Colon (tissue), 2 donors: ENCODE measurements at regions not wholly inside any gene's neighbourhood (a gene's known extent, or its start where the extent isn't known, plus 50 kb on each side); places are given as distances from the start of the nearest gene placed in this dataset.

Experiments used
- FAIRE-seq: peaks from 2 replicates; lab custom pipeline; 2012; peaks lifted over from hg19 to GRCh38; lab: Jason Lieb, UNC
- donor health status: control.
- donor health status: control.

DNA sequence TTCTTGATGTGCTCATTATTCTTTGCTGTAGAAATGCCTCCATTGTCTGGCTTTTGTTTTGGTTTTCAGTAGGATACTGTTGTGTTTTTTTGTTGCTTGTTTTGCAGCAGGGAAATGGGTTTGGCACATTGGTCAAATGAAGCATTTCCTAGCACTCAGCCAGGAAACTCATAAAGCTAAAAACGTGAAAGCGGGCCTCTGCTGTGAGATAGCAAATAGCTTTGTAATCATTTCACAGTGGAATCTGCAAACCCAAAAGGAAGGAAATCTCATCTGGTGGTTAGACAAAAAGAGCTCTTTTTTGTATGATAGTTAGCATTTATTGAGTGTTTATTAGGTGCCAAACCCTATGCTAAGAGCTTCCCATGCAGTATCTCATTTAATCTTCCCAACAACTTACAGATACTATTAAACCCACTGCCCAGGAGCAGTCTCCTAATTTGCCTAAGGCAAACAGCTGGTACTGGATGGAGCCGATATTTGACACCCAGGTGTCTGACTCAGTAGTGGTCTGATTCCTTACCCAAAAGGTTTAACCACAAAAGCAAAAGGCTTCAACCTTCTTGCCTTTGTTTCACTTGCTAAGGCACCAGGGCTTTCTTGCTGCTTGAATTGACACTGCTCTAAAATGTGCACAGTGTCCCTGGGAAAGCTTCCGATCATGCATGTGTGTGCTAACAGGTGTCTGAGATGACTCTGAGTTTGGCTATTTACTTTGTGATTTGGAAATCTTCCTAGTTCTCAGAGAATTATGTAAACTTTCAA is 527.9 kb upstream of the MDFIC2 start:
- no peak for FAIRE-seq

DNA sequence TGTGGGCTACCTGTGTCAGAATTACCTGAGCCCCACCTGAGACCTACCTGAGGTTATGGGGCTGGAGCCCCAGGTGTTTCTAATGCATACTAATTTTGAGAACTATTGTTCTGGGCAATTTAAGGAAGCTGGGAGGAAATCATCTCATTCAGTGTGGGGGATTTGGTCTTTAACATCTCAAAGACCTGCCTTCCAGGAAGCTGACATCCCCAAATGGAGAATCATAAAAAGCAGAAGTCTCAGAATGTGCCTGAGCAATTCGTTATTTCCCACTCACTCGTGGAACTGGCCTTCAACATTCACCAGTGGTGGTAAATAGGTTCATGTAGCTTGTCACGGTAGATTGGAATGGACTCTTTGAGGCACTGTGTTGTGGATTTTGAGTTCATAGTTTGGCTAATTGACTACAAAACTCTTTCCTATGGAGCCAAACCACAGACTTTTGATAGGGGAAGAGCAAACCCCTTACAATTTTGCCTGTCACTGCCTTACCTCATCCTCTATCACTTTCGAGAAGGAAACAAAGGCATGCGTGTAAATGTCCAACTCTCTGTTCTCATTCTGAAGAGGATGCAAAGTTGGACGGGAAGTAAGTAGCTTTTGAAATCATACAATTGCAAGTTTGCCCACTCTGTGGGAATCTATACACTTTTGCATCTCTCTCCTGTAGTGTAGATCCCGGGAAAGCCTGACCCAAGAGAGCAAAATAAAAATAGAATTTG is 521.0 kb upstream of the MDFIC2 start:
- FAIRE-seq = no peak

DNA sequence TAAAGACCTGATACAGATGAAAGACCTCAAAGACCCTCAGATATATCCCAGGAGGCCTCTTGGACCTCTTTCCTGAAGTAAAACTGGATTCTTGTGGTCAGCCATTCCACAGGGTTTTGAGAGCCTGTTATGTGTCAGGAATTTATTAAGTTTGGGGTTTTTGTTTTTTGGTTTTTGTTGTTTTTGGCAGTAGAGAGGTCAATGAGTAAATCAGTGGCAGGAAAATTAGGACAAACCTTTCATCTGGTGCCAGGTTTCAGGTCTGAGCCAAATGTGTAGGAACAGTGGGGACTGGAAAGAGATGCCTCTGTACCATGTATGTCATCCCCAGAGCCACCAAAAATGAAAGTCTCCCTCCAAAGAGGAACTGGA is 520.4 kb upstream of the MDFIC2 start:
- no peak for FAIRE-seq

DNA sequence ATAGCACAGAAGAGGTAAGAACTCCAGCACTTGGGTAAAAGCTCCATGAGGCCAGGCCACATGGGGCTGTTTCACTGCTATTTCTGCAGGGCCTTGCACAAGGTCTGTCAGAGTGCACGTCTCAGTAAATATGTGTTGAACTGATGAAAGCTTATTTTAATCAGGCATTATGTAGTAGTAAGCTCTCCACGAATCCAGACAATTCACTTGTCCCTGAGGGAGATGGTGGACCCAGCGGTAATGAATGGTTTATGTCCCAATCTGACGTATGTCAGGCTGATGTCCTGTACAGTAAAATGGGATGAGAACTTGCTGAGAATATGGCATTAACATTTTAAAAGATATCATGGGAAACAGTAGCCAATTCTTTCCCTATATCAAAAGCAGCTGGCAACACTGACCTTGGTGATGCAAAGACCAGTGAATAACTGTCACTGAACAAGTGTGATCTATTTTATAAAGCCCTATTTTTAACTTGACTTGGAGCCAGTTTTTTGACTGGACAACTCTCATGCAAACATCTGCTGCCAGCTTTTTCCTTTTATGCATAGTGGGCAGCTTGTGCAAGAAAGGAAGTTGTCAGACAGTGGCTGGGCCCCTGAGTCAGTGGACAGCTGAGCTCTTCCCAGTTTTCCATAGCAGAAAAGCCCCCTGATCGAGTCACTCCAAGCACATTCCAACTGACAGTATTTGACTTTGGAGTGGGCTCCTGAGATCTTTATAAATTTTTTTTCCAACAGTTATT is 519.8 kb upstream of the MDFIC2 start:
- no peak for FAIRE-seq

DNA sequence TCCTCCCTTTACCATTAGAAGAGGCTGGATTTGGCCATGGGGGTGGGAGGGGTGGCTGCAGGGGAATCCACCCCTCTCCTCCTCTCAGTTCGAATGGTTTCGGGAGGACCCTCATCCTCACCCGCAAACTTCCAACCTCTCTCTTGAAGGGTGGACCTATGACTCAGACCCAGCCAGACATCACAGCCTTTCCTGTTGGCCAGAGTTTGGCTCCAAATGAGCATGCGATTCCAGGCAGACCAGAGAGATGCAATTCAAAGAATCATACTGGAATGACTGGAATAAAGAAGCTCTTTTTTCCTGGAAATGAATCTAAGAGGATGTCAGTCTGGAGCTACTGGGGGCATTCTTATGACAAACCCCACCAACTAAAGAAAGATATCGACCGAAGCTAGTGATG is 516.7 kb upstream of the MDFIC2 start:
- FAIRE-seq = no peak

DNA sequence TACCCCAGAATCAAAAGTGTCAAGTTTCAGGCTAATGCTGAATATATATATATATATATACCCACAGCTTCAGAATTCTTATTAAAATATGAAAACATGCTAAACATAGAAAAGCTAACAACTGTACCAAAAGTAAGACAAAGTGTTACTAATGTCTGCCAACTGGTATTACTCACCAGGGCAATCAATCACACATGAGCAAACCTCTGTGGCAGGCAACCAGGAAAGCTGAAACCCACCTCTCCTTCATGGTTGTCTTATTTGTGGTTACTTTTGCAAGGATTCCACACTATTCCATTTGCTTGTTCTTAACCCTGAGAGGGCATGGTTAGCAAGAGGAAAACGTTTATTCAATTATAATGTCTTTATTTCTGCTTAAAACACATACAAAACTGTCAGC is 512.3 kb upstream of the MDFIC2 start:
- no peak for FAIRE-seq

DNA sequence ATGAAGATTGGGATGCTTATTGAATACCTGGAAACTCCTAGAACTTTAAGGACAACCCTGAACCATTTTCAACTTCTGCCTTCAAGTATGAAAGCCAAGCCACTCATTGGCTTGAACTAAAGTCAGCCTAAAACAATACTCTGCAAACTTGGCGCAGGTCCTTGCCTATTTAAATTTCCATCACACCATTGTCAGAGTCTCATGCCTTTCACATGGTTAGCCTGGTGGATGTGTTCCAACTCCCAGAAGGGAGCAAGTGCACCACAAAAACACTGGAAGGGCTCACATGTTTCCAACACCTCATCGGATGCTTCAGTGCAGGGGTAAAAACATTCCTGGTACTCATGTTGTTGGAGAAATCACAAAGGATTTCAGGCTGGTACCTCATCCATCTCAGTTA is 511.6 kb upstream of the MDFIC2 start:
- no peak for FAIRE-seq

DNA sequence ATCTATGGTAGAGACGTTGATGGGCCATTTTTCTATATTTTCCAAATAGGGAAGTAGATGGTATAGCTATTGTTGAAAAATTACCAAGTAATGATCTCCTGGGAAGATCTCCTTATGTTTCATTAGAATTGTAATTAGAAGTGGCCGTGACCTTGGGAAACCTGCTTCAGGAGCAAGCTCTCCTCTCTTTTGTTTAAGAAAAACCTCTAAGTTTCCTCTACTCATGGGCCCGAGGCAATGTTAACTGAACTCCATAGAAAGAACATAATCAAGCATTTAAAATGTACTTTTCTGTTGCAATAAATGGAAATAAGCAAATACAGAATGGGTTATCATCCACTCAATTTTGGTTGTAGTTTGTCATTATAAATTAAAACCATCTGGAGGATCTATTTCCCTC is 511.2 kb upstream of the MDFIC2 start:
- no peak for FAIRE-seq

DNA sequence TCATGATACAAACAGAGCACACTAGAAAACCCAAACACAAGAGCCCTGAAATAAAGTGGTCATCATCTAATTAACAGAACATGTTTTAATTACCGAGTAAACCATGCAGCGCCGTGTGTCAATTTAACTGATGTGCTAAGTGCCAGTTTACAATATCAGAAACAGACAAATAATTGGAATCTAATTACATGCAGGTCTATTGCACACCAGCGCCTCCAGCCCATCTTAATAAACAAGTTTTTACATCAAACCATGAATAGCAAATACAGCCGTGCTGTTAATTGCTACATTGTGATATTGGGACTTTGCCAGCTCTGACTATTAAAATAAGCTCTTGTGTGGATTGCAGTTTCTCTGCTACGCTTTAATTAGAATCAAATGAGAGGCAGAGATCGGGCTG is 510.2 kb upstream of the MDFIC2 start:
- no peak for FAIRE-seq

DNA sequence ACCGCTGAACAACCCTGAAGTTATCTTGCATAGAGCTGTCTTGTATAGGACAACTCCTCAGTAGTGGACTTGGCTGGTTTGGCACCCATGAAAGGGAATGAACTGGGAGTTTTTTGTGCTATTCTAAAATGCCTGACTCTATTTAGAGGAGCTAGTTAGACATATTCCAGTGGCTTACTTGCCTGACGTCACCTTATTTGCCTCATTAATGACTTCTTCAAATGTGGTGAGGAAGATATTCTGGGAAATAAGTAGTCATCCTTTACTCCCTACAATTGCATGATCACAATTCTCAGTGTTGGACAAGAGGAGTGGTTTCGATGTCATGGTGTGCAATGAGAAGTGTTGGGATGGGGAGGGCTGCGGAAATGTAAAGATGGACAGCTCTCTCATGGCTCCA is 509.2 kb upstream of the MDFIC2 start:
- FAIRE-seq = no peak

DNA sequence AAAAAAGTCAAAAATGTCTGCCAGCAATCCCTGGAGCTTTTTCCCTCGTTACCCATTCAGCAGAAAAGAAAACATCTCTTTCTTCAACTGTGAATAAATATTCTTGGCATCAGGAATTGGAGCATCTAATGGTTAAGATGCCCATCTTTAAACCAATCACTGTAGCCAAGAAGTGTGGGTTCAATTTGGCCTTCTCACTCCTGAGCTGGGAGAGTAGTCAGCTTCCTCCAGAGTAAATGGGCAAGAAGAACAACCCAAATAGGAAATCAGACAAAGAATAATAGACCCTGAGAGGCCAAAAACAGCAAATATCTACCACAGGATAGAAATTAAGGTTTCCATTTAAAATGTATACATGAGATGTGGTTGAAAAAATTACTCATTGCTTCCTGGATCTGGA is 508.0 kb upstream of the MDFIC2 start:
- no peak for FAIRE-seq

DNA sequence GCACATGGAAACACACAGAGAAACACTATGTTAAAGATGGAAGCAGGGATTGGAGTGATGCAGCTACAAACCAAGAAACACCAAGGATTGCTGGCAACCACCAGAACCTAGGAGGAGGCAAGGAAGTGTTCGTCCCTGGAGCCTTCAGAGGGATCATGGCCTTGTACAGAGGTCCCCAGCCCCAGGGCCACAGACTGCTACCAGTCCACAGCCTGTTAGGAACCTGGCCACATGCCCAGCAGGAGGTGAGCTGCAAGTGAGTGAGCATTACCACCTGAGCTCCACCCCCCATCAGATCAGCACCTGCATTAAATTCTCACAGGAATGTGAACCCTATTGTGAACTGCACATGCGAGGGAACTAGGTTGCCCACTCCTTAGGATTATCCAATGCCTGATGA is 505.7 kb upstream of the MDFIC2 start:
- no peak for FAIRE-seq

DNA sequence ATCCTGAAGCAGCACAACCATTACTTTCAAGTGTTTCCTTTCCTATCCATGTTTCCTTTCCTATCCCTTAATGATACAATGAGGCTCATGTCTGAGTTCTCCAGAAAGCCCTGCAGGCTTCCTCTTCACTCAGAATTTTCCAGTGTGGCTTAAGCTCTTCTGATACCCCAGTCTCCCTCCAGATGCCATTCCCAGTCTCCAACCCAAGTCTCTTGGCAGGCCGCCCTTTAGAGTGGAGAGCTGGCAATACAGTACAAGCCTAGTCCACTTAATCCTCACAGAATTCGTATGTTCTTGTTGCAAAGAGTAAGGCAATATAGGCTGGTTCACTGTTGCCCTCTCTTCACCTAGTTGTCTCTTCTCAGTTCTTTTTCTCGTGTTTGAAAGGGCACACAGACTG is 503.9 kb upstream of the MDFIC2 start:
- no peak for FAIRE-seq

DNA sequence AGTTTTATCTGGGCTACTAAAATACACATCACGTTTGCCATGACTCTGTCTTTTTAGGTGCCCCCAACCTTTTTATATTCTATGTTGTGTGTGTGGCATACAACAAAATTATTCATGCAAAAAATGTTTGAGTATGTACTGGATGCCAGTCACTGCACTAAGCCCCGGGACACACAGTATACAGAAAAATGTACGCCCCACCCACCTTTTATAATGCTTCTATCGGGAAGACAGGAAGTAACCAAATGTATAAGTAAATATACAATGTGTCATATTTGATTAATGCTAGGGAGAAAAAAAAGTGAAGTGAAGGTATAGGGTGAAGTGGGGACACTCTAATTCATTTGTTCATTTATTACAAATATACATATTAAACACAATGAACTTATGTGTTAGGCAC is 503.4 kb upstream of the MDFIC2 start:
- no peak for FAIRE-seq

DNA sequence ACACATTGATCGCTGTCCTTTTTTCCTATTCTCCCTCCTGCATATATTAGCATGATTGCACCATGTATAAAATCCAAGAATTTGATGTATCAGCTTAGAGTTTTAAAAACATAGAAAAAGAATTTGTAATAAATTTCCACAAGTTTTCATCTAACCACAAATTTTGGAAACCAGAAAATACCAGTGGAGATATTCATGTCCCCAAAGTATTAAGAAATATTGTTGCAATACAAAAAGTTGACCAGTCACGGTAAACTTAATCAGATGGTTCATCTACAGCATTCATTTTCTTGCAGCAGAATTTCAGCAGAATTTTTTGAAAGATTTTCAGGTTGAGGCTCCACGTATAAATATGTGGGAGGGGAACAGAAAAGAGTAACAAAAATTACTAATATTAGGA is 500.9 kb upstream of the MDFIC2 start:
- no peak for FAIRE-seq

DNA sequence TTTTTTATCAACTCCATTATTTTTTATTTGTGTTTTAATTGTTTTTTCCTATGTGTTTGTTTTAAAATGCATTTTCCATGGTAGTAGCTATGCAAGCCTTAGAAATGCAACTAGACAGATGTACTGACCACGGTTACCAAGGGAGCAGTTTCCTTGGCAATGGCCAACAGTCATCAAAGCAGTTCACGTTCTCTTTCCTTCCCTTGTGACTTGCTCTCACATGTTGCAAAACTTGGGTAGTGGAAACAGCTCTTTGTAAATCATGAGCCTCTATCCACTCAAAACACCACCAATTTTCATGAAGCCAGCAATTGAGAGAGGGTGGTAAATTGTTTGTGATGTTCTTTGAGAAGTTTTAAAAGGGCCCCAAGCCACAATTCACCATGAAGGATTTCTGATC is 499.4 kb upstream of the MDFIC2 start:
- no peak for FAIRE-seq

DNA sequence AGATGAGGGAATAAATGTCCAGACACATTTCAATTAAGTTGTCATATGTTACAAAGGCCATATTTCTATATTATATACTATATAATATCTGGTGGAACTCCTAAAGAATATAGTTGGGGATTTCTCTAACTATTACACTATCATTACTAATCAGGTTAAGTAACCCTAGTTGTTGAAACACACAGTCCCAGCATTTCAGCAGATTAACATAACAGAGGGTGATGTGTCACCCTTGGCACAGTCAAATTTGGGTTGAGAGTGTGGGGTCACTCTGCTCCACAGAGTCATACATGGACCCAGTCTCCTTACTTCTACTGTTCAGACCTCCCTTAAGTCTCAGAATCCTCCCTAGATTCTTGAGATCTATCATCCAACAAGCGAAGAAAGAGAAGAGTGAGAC is 496.4 kb upstream of the MDFIC2 start:
- no peak for FAIRE-seq

DNA sequence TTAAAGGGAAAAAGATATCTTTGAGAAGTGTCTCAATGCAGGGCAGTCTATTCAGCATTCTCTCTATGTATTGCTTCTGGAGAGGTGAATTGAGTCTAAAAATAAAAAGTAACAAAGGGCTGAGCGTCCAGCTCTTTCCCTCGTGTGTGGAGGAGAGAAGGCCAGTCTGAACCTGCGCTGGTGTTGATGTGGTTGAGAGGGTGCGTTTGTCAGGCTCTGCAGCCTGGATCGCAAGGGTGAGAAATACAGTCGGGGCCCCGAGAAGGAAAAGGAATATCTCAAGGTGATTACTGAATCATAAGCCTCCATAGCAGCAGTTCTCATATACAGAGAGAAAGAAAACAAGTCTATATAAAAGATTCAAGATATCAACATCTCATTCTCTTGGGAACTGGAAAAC is 494.1 kb upstream of the MDFIC2 start:
- FAIRE-seq = no peak

DNA sequence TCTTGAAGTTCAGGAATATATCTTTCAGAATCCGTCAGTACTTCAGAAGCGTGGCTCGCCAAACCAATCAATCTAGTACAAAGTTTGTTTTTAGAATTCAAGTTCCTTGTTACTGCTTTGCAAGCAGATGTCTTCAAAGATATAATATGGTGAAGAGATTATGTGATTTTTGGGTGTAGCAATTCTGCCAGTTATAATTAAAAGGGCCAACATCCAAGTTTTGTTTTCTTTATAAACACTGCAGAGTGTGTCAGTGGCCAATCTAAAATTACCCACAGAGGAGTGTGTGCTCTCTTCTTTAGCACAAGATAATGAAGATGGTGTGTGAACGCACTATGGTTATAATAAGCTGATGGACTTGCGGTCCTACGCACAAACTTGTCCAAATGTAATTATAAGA is 493.6 kb upstream of the MDFIC2 start:
- FAIRE-seq = no peak

DNA sequence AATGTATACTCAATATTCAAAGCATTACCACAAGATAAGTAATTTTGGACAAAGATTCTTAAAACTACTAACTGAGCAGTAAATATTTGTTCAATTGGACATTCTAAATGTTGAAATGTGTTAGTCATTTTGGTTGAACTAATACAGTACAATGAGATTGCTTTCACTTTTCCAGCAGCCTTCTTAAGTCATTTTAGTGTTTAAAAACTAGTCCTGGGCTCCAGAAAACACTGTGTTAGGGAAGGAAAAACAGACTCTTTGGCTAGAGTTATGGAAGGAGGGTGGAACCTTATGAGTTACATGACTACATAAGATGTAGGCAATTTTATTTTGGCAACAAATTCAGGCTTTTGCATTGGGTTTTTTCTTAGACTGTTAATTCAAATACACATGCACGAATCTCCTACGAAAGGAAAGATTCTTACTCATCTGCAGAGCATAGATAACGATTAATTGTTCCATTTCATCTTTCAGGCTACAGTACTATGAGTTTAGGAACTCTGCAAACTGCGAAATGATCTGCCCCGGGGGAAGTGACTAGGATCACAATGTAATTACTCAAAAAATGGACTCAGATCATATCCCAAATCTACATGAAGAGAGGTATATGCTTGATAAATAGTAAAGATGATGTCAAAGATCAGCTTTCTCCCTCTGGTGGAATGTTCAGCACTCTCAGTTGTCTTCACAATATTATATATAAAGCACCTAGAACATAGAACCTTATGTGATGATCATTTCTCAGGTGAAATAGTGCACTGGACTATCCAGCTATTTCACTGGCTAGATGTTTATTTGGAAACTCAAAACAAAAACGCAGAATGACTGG is 492.8 kb upstream of the MDFIC2 start:
- no peak for FAIRE-seq

DNA sequence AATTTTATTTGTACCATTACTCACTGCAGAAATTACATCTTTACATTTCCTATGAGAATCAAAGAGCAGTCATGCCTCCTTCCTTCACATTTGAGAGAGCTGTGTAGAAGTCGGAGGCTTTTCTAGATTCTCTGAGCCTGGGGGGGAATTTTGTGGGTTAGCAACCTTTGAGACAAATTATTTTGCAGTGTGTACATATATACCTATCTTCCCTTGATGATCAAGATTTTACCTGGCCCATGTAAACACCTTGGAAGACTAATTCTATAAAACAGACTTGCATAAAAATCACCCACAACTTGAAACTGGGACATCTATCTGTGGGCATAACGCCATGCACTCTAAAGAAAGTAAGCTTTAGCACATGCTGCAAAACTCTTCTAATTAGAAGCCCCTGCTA is 491.5 kb upstream of the MDFIC2 start:
- FAIRE-seq = no peak

DNA sequence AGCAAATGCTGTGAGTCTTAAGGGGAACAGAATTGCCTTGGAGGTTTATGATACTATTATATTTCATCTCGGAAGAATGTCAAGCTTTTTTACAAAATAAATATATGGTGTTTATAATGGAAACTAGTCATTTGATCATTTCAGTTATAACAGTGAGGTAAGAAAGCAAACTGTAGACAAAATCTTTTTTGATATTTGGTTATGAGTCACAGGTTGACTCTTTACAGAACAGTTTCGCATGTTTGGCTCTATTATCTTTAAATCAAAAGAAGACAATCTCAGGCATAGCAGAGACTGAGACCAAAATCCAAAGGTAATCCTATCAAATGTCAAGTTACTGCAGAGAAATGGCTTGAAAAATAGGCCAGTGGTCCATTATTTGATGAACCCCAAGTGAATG is 490.9 kb upstream of the MDFIC2 start:
- no peak for FAIRE-seq

DNA sequence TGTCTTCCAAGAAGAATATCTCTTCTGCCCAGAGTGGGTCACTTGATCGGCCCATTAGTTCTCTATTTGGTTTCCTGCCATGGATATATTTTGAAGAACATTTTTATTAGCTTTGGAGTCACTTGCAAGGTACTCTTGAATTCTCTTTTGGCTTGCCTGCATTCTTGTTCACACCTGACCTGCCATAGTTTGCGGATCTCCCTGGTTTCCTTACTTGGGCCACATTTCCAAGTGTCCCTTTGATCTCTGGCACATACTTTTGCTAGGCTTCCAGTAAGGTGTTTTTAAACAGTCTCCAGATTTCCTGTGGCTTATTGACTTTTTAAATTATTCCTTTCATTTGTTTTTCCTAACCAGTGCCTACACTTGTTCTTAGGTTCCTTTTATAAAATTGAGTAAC is 488.5 kb upstream of the MDFIC2 start:
- FAIRE-seq = no peak
